ENCODE measurements at regions not wholly inside any gene's neighbourhood (a gene's known extent, or its start where the extent isn't known, plus 50 kb on each side); places are given as distances from the start of the nearest gene placed in this dataset.

GRCh38 chr3:72338082-72338941 lies 509.9 kb downstream of the SHQ1 start:
- no peak for FAIRE-seq

DNA sequence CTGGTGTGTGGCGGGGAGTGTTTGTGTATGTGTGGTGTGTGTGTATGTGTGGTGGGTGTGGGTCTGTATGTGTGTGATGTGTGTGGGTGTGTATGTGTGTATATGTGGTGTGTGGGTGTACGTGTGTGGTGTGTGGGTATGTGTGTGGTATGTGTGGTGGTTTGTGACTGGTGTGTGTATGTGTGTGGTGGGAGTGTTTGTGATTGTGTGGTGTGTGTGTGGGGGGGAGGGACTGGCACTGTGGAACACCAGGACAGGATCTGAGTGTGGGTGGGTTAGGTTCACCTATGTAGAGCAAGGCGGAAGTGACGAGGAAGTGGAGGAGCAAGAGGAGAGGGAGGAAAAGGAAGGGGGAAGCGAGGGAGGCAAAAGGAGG lies 510.8 kb downstream of the SHQ1 start:
- FAIRE-seq: no peak

DNA sequence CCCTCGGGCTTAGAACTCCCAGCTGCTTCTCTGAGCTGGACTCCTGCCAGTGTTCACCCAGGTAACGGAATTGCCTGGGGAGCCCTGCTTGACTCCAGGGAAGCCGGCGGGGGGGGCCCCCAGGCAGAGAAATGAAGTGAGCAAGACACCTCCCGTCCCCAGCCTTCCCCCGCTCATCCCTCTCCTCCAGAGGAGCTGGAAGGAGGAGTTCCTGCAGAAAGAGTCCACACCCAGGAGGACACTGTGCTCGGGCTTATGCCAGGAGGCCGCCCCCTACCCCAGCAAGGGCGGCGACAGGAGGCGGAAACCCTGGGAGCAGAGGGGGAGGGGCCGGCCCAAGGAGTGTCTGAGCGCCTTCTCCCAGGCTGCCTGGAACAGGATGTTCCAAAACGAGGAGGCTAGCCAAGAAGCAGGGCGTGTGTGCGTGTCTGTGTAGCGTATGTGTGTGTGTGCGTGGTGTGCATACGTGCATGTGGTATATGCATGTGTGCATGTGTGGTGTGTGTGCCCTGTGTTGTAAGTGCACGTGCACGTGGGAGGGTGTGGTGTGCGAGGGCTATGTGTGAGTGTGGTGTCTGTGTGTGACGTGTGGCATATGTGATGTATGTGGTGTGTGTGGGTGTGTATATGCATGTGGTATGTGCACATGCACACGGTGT lies 511.3 kb downstream of the SHQ1 start:
- FAIRE-seq: peak; percentile 82

DNA sequence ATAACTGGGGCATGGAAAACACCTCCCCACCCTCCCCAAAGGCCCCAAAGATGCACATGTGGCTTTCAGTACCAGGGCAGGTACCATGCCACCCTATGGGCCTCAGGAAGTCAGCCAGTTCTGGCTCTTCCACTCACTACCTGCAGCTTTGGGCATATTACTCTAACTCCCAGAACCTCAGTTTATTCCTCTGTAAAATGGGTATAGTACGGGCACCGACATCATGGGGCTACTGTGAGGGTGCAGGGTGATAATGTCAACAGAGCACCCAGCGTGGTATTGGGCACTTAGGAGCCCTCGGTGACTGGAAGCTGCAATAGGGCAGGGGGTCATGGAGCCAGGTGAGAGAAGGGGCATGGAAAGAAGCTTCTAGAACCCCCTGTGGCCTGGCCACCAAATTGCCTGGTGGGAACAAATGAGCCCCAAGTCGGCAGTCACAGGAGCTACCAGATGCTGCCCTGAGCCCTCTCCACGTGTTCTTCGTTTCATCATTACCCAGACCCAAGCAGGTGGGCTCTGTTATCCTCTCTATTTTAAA lies 512.1 kb downstream of the SHQ1 start:
- no peak for FAIRE-seq

DNA sequence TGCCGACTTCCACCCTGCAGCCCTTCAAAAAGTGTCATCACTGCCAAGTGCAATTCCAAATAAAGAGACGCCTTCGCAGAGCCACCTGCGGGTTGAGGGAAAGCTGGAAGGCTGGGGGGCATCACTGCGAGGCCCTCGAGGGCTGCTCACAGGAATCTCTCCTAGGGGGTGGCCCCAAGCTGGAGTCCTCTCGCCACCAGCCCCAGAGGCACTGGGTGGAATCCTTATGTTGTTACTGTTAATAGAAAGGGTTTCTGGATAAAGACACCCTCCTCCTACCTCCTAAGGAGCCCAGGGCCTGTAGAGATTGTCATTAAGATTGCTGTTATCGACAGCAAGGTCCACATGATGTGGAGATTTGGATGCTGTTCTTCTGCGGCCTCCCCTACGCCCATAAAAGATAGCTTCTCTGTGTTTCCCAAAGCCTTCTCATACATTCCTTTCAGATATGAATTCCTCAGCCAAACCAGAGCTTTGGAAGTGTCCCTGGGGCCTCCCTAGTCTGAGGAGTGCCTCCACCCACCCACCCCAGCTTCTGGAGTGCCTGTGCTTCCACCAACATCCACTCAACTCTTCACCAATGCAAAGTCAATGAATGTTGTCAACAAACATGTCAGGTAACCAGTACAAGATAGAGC lies 512.7 kb downstream of the SHQ1 start:
- no peak for FAIRE-seq

GRCh38 chr3:72334681-72335457 lies 513.4 kb downstream of the SHQ1 start:
- FAIRE-seq: no peak

DNA sequence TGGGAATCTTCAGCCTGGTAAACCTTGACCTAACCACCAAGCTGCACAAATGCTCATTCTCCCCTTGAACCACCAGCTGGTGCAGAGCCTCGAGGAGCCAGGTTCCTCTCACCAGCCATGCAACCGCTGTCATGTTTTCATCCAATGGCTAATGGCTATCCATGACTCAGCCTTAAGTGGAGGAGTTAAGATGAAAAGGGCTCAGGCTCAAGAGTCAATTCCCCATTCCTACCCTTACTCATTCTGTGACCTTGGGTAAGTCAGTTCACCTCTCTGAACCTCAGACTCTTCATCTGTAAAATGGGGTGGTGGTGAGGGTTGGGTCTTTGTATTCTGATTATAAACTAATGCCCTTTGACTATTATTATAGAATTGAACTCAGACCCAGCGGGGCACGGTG lies 515.6 kb downstream of the SHQ1 start:
- no peak for FAIRE-seq

- FAIRE-seq: no peak
Observed at GRCh38 chr3:72332036-72332435, 516.2 kb downstream of the SHQ1 start.

- FAIRE-seq: no peak
Observed at GRCh38 chr3:72331076-72331475, 517.2 kb downstream of the SHQ1 start.

- FAIRE-seq: no peak
Observed at GRCh38 chr3:72329354-72329753, 518.9 kb downstream of the SHQ1 start.

- FAIRE-seq: no peak
Observed at GRCh38 chr3:72328755-72329277, 519.4 kb downstream of the SHQ1 start.

DNA sequence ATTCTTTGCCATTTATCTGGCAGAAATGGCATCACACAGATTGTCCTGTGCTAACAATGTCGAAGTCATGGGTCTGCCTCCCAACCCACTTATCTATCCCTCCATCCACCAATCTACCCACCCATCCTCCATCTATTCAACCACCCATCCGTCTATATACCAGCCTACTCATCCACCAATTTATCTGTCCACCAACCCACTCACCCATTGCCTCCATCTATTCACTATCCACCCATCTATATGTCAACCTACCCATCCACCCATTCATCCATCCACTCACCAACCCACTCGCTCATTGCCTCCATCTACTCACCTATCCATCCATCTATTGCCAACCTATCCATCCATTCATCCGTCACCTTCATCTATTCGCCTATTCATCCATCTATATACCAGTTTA lies 521.2 kb downstream of the SHQ1 start:
- FAIRE-seq: no peak

DNA sequence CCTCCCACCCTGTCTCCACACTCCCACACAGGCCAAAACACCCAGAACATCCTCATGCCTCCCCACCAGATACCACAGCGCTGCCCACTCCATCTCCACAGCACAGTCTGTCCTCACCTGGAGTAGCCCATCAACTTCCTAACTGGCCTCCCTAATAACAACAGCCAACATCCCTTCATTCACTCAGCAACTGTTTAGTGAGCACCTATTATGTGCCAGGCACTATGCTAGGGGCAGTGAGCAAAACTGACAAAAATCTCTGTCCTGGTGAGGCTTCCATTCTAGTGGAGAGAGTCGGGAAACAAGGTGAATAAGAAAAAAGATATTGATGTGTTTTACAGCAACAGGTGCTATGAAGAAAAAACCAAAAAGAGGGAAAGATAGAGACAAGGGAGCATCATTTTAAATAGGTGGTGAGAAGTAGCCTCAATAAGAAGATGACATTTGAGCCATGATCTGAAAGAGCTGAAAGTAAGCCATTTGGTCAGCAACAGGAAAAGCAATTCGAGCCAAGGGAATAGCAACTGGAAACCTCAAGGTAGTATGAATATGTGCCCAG lies 523.9 kb downstream of the SHQ1 start:
- no peak for FAIRE-seq

DNA sequence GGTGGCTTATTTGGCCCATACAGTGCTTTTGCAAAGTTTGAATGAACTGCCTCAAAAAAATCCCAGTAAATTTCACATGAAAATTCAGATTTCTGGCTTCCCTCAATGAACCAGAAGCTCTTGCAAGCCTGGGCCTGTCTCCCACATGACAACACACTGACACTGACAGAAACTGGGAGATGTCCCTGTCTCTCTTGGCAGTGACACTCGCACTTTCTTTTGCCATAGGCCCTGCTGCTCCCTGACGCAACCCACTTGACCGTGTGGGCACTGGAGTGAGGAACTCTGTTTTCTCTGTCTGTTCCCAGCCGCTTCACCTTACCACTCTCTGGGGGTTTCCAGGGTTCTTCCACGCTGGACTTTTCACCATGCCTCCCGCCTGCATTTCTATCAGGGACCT lies 524.5 kb downstream of the SHQ1 start:
- FAIRE-seq: no peak

DNA sequence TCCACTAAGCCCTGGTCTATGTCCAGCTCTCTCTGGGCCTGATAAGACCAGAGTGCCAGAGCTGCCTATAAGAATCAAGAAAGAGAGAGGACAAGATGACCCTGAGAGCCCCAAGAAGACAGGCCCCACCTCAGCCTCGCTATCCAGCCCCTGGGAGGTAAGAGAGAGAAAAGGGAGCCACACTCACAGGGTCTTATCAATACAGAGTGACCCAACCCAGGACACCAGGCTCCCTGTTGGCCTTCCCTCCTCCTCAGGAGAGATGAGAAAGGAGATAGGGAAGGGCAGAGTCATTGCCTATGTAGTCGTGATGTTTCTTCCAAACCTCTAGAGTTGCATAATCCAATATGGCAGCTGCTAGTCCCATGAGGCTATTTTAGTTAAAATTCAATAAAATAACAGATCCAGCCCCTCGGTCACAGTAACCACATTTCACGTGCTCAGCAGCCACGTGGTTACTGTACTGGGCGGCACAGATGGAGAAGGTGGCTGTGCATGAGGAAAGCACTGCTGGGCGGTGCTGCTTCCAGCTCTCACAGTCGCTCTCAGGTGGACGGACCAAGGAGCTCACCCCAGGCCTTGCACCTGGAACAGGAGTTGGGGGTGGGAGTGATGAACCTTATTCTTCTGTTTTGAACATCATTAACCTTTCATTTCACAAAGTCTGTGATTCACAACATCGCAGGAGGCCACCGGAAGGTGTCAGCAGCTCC lies 525.8 kb downstream of the SHQ1 start:
- FAIRE-seq: no peak

DNA sequence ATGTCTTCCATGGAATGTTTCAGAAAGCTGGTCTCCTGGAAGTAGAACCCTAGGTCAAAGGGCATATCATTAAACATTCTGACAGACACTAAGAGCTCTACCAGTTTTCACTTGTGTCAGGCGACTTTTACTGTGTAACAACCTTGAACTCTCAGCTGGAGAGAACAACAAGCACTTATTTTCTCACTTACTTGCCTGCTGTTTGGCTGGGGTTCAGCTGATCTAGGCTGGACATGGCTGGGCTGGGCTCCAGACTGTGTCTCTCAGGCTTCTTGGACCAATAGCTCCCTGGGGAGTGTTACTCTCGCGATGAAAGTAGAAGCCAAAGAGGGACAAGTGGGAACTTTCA lies 527.3 kb downstream of the SHQ1 start:
- no peak for FAIRE-seq

GRCh38 chr3:72320095-72320954 lies 527.9 kb downstream of the SHQ1 start:
- FAIRE-seq: no peak

DNA sequence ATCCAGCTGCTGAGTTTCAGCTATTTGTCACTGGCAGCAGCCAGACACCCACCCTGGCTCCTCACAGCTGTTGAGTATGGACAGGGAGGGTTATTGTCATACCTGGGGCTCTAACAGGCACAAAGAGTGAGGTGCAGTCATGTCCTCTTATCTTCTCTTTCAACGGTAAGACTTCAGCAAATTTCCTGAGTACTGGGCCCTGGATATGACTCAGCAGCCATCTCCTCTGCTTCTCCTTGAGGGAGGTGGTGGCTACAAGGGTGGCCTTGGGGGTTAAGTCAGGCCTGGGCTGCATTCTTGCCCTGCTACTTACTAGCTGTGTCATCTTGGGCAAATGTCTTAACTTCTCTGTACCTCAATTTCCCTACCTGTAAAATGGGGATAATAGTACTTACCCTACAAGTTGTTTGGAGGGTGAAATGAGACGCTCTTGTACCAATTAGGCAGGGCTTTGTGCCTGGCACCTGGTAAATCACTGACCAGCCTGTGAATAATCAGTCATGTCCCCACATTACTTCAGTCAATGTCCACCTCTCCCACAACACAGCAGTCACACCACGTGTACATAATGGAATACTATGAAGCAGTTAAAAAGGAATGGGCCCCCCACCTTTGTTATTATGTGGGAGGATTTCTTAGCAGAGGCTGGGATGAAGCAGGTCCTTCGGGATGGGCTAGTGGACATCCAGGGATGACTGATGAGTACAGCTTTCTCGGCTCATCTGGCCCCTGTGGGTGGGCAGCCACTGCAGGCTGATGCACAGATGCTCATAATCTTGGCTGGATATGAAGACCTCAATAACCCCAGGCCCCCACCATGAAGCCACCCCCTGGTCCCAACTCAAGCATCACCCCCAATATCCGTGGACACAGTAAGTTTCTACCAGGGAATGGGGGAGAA lies 528.8 kb downstream of the SHQ1 start:
- FAIRE-seq: no peak

GRCh38 chr3:72318504-72319193 lies 529.6 kb downstream of the SHQ1 start:
- FAIRE-seq: no peak
